ENCODE measurements at regions not wholly inside any gene's neighbourhood (a gene's known extent, or its start where the extent isn't known, plus 50 kb on each side); places are given as distances from the start of the nearest gene placed in this dataset.

- no peak for TF ChIP-seq CTCF (IDR thresholded peaks at IDR 0.05)
- no peak for TF ChIP-seq POLR2A (IDR thresholded peaks at IDR 0.05)
These were observed 292.5 kb upstream of the NRP1 start for GRCh38 chr10:33626798-33627466.

Measured in right lobe of liver (tissue), 4 donors.